GM06990 (cell line): ENCODE measurements at regions not wholly inside any gene's neighbourhood (a gene's known extent, or its start where the extent isn't known, plus 50 kb on each side); places are given as distances from the start of the nearest gene placed in this dataset.

ENCODE experiments used
- DNase-seq: peaks from one replicate; pipeline ENCODE4 v3.0.0-alpha.2; 2011; ENCODE audit not compliant: insufficient read length; ENCODE audit errors: extremely low read depth
- H3K27me3 ChIP-seq: replicated peaks from 2 replicates; pipeline ENCODE4 v1.6.0; 2011; ENCODE audit warnings: low read length; ENCODE audit not compliant: control insufficient read depth, insufficient read depth
- H3K36me3 ChIP-seq: 2 replicates; pipeline ENCODE4 v1.5.1; 2011; ENCODE audit warnings: low read length; ENCODE audit not compliant: control insufficient read depth, insufficient read depth
- H3K4me3 ChIP-seq: replicated peaks from 2 replicates; pipeline ENCODE4 v1.5.1; 2011; ENCODE audit warnings: low read depth, mild to moderate bottlenecking, control low read depth, low read length
- CTCF ChIP-seq: IDR thresholded peaks from 2 replicates; pipeline ENCODE4 v1.5.1; 2011; ENCODE audit warnings: low read length, control low read depth, mild to moderate bottlenecking, inconsistent platforms; ENCODE audit not compliant: insufficient read depth, poor library complexity, severe bottlenecking

GRCh38 chr9:126204197-126204596 lies 122.4 kb upstream of the MVB12B start:
- TF ChIP-seq CTCF = no peak
- Histone ChIP-seq H3K27me3 (no peaks in the 10 kb centered on the region), H3K36me3 (no peaks in the 10 kb centered on the region), H3K4me3 (no peak overlapping the region)
- DNase-seq = no peak

GRCh38 chr9:126204708-126205225 lies 121.9 kb upstream of the MVB12B start:
- no peaks in the 10 kb centered on the region for H3K36me3 ChIP-seq
- no peak for TF ChIP-seq CTCF
- H3K4me3 ChIP-seq = no peak overlapping the region
- DNase-seq = no peak
- no peaks in the 10 kb centered on the region for H3K27me3 ChIP-seq

GRCh38 chr9:126205265-126205664 lies 121.4 kb upstream of the MVB12B start:
- Histone ChIP-seq H3K4me3 (no peak overlapping the region), H3K27me3 (no peaks in the 10 kb centered on the region), H3K36me3 (no peaks in the 10 kb centered on the region)
- TF ChIP-seq CTCF = no peak
- DNase-seq = no peak

GRCh38 chr9:126205845-126206498 lies 120.7 kb upstream of the MVB12B start:
- TF ChIP-seq CTCF = no peak
- no peak for DNase-seq
- no peak overlapping the region for H3K4me3 ChIP-seq
- H3K27me3 ChIP-seq = no peaks in the 10 kb centered on the region
- H3K36me3 ChIP-seq = no peaks in the 10 kb centered on the region

GRCh38 chr9:126207256-126207655 lies 119.4 kb upstream of the MVB12B start:
- DNase-seq = no peak
- TF ChIP-seq CTCF = no peak
- Histone ChIP-seq H3K4me3 (no peak overlapping the region), H3K27me3 (no peaks in the 10 kb centered on the region; the same call in 1 of the 2 replicates), H3K36me3 (no peaks in the 10 kb centered on the region)
